Subcutaneous abdominal adipose tissue (tissue), 5 donors: ENCODE measurements at regions not wholly inside any gene's neighbourhood (a gene's known extent, or its start where the extent isn't known, plus 50 kb on each side); places are given as distances from the start of the nearest gene placed in this dataset.

Experiments used
- H3K27ac ChIP-seq: one replicate; pipeline ENCODE4 v1.7.0; 2013; ENCODE audit warnings: low read depth, mild to moderate bottlenecking, inconsistent platforms, low read length, moderate library complexity
- H3K27me3 ChIP-seq, 5 donors: one replicate each; pipeline ENCODE4 v1.7.0; 2013; ENCODE audit warnings: low read length in 5 of 5, inconsistent platforms in 1 of 5; ENCODE audit not compliant: control insufficient read depth in 5 of 5, insufficient read depth in 4 of 5
- H3K36me3 ChIP-seq, 5 donors: one replicate each; pipeline ENCODE4 v1.7.0; 2013; ENCODE audit warnings: low read length in 5 of 5; ENCODE audit not compliant: control insufficient read depth in 5 of 5, insufficient read depth in 5 of 5
- H3K4me1 ChIP-seq, 5 donors: one replicate each; pipeline ENCODE4 v1.7.0; 2013; ENCODE audit warnings: low read length in 5 of 5, mild to moderate bottlenecking in 3 of 5, moderate library complexity in 1 of 5; ENCODE audit not compliant: control insufficient read depth in 5 of 5, insufficient read depth in 5 of 5
- H3K4me3 ChIP-seq, 5 donors: one replicate each; pipeline ENCODE4 v1.7.0; 2013; ENCODE audit warnings: low read length in 5 of 5, low read depth in 1 of 5
- H3K9ac ChIP-seq, 5 donors: one replicate each; pipeline ENCODE4 v1.7.0; 2013; ENCODE audit warnings: low read length in 5 of 5, mild to moderate bottlenecking in 4 of 5, moderate library complexity in 3 of 5
- H3K9me3 ChIP-seq, 5 donors: one replicate each; pipeline ENCODE4 v1.7.0; 2013; ENCODE audit warnings: low read length in 5 of 5; ENCODE audit not compliant: control insufficient read depth in 5 of 5
- donor health status: healthy.
- donor health status: healthy.
- donor health status: healthy.
- donor health status: healthy.
- donor health status: healthy.

DNA sequence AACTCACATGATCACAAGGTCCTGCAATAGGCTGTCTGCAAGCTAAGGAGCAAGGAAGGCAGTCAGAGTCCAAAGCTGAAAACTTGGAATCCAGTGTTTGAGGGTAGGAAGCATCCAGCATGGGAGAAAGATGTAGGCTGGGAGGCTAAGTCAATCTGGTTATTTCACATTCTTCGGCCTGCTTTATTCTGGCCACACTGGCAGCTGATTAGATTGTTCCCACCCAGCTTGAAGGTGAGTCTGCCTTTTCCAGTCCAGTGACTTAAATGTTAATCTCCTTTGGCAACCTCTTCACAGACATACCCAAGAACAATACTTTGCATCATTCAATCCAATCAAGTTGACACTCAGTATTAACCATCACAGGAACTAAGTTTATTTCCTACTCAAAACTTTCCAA is 453.4 kb downstream of the TLE4 start:
- no peaks in the 10 kb centered on the region for H3K27me3 ChIP-seq
- H3K4me1 ChIP-seq, result no peaks in the 10 kb centered on the region
- H3K9ac ChIP-seq, result no peak overlapping the region
- no peaks in the 10 kb centered on the region for H3K36me3 ChIP-seq
- no peaks in the 10 kb centered on the region for H3K9me3 ChIP-seq
- H3K4me3 ChIP-seq, result no peak overlapping the region
- H3K27ac ChIP-seq, result no peak overlapping the region

DNA sequence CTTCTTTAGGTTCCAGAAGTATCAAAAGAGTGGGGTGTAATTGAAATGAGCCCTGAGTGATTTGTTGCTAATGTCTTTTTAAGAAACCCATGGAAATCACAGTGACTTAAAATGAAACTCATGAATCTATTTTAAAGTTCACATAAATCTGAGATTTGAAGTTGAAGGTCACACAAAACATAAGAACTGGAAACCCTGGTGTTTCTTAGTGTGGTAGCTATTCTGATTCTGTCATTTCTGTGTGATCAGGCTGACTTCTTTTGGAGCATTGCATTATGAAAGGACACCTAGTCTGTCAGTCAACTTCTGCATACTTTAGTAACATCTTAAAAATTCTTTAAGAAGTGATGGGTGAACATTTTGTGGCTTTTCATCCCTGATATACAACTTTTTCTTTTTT is 448.8 kb downstream of the TLE4 start:
- Histone ChIP-seq H3K9ac (no peak overlapping the region), H3K36me3 (no peaks in the 10 kb centered on the region), H3K27ac (no peak overlapping the region), H3K9me3 (no peaks in the 10 kb centered on the region), H3K27me3 (no peaks in the 10 kb centered on the region), H3K4me1 (no peaks in the 10 kb centered on the region), H3K4me3 (no peak overlapping the region)

DNA sequence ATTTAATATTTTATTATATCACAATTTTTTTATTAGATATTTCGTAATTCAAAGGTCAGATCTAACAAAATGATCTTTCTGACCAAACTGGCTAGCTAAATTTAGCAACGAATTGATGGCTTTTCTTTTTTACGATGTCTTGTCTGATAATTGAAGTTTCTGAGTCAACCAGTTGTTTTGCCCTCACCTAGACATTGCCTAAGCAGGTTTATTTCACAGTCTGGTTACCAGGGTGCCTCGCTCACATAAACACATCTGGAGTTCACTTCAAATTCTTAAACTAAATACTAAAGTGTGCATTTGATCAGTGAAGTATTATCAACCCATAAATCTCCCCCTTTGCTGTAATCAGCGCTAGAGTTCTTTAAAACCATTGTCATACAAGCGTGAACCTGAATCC is 448.3 kb downstream of the TLE4 start:
- H3K36me3 ChIP-seq, result no peaks in the 10 kb centered on the region
- H3K9ac ChIP-seq, result no peak overlapping the region
- H3K27ac ChIP-seq, result no peak overlapping the region
- no peaks in the 10 kb centered on the region for H3K4me1 ChIP-seq
- H3K9me3 ChIP-seq, result no peaks in the 10 kb centered on the region
- H3K27me3 ChIP-seq, result no peaks in the 10 kb centered on the region
- H3K4me3 ChIP-seq, result no peak overlapping the region

DNA sequence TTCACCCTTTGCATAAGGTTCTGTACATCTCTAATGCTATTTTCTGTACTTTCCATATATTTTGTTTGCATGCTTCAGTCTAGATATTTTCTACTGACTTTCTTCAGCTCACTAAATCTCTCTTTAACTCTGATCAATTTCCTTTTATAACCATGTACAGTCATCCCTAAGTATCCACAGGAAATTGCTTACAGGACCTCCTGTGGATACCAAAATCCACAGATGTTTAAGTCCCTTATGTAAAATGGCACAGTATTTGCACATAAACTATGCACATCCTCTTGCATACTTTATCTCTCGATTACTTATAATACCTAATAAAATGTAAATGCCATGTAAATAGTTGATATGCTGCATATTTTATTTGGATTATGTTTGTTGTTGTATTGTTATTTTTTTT is 442.1 kb downstream of the TLE4 start:
- no peaks in the 10 kb centered on the region for H3K4me1 ChIP-seq
- H3K36me3 ChIP-seq, result no peaks in the 10 kb centered on the region
- H3K27me3 ChIP-seq, result no peaks in the 10 kb centered on the region
- no peak overlapping the region for H3K9ac ChIP-seq
- peaks cover 0 to 3% (median 0%) of the 10 kb centered on the region in 5 donors for H3K9me3 ChIP-seq
- H3K4me3 ChIP-seq, result no peak overlapping the region
- no peak overlapping the region for H3K27ac ChIP-seq

DNA sequence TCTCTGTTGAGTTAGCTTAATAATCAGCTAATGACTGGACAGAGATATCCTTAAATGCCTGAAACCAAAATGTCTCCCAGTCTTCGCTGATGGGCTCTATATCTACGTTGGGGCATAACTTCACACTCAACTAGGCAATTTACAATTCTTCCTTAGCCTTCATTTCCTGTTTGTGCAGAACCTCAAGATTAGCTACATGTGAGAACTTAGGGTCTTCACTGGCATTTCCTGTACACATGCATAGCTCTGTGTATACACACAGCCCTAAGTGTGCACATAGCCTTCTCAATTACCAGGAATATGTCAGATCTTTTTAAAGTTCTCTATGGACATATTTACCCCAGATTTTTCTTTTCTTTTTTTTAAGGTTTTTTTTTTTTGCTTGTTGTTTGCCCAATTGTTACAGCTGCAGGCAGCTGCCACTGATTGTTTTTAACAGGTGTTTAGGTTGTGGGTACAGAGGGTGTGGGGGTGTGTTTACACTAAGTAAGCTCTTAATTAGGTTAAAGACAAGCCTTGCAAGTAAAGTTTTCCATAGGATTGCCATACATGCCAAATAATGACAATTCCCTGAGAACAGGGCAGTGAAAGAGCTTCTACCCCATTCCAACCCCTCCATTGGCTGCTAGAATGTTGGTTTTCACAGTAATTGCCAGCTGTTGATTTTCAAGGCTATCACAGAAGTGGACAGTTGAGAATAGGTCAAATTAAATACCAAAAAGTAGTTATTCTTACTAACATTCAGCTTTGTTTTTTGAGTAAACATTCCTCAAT is 441.0 kb downstream of the TLE4 start:
- no peaks in the 10 kb centered on the region for H3K27me3 ChIP-seq
- peaks cover 0 to 3% (median 0%) of the 10 kb centered on the region in 5 donors for H3K9me3 ChIP-seq
- H3K9ac ChIP-seq, result no peak overlapping the region
- no peak overlapping the region for H3K27ac ChIP-seq
- H3K4me3 ChIP-seq, result no peak overlapping the region
- no peaks in the 10 kb centered on the region for H3K4me1 ChIP-seq
- H3K36me3 ChIP-seq, result no peaks in the 10 kb centered on the region

DNA sequence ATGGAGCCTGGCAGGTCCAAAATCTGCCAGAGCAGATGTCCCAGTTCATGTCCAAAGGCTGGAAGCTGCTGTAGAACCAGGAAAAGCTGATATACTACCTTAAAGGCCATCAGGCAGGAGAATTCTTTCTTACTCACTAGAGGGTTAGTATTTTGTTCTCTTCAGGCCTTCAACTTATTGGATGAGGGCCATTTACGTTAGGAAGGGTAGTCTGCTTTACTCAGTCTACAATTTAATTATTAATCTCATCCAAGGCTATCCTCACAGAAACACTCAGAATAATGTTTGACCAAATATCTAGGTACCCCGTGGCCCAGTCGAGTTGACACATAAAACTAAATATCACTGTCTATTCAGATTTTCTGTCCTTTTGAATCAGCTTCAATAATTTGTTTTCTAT is 437.4 kb downstream of the TLE4 start:
- Histone ChIP-seq H3K9me3 (peaks cover 0 to 3% (median 0%) of the 10 kb centered on the region in 5 donors), H3K4me3 (no peak overlapping the region), H3K4me1 (no peaks in the 10 kb centered on the region), H3K27me3 (no peaks in the 10 kb centered on the region), H3K36me3 (no peaks in the 10 kb centered on the region), H3K9ac (no peak overlapping the region), H3K27ac (no peak overlapping the region)

DNA sequence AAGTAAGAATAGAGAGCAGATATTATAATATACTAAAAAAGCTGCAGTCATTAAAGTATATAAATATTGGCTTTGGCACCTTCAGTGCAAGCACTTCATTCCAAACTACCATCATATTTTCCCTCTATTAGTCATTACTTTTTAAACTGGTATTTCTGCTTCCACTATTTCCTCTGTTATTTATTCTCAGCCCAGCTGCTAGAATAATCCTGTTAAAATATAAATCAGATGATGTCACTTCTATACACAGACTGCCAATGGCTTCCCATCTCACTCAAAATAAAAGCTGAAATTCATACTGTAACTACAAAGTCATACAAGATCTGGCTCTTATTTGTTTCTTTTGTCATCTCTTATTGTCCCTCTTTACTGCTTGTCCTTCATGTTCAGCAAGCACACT is 432.9 kb downstream of the TLE4 start:
- H3K36me3 ChIP-seq, result no peaks in the 10 kb centered on the region
- no peak overlapping the region for H3K27ac ChIP-seq
- no peaks in the 10 kb centered on the region for H3K9me3 ChIP-seq
- H3K27me3 ChIP-seq, result no peaks in the 10 kb centered on the region
- H3K4me1 ChIP-seq, result no peaks in the 10 kb centered on the region
- no peak overlapping the region for H3K4me3 ChIP-seq
- H3K9ac ChIP-seq, result no peak overlapping the region

DNA sequence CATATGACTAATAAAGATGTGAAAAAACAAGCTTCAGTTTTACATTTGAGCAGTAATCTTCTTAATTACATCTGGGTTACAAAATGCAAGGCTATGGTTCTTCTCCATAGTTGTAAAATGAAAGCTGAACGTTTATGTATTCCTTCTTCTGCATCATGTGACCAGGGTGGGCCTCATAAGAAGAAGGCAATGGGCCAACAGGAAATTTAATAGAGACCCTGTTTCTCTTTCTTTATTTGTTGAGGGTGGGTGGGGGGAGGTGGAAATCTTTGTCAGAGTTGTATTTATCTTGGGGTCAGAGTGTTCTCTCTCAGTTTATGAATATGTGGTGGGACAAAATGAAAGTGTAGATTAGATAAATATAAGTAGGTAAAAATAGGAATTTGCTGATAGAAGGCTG is 418.8 kb downstream of the TLE4 start:
- Histone ChIP-seq H3K27ac (no peak overlapping the region), H3K4me3 (no peak overlapping the region), H3K9me3 (no peaks in the 10 kb centered on the region), H3K4me1 (no peaks in the 10 kb centered on the region), H3K36me3 (no peaks in the 10 kb centered on the region), H3K9ac (no peak overlapping the region), H3K27me3 (no peaks in the 10 kb centered on the region)

DNA sequence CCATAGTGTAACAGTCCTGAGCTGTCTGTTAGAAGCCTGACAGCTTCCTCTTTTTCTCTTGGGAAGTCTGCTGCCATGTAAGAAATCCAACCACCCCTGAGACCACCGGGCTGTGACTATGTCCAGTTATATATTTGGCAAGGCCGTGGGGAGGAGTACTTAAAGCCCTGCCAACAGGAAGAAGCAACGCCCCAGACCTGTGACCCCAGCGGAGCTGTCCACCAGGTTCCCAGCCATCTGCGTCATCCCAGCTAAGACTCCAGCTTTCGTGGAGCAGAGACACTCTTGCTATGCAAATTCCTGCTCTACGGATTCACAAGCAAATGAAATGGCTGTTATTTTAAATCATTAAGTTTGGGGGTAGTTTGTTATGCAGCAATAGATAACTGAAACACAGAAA is 417.3 kb downstream of the TLE4 start:
- H3K4me1 ChIP-seq, result no peaks in the 10 kb centered on the region
- H3K36me3 ChIP-seq, result no peaks in the 10 kb centered on the region

DNA sequence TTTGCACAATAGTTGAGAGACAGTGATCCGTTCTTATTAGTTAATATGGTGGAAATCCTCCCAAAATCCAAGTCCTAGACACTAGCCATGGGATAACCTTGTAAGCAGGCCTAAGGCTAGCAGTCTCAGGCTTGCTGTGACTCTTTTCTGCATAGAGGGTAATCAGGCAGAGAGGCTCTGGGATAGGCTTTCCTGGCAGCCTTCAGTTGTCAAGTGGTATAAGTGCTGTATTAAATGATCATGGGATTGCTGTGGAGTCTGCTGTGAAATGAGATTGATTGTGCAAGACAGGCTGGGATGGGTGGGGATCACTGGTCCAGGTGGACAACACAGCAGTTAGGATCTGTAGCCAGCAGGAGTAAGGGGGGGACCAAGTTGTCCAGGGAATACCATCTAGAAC is 416.4 kb downstream of the TLE4 start:
- H3K4me1 ChIP-seq, result no peaks in the 10 kb centered on the region
- H3K4me3 ChIP-seq, result no peak overlapping the region
- H3K36me3 ChIP-seq, result no peaks in the 10 kb centered on the region
- H3K27ac ChIP-seq, result no peak overlapping the region
- no peak overlapping the region for H3K9ac ChIP-seq
- no peaks in the 10 kb centered on the region for H3K27me3 ChIP-seq
- H3K9me3 ChIP-seq, result no peaks in the 10 kb centered on the region

More for the DNA sequence above, 417.3 kb downstream of the TLE4 start:
- Histone ChIP-seq H3K27ac (no peak overlapping the region), H3K9me3 (no peaks in the 10 kb centered on the region), H3K27me3 (no peaks in the 10 kb centered on the region), H3K4me3 (no peak overlapping the region), H3K9ac (no peak overlapping the region)
